Esophagus squamous epithelium (tissue), 5 donors: ENCODE measurements at regions not wholly inside any gene's neighbourhood (a gene's known extent, or its start where the extent isn't known, plus 50 kb on each side); places are given as distances from the start of the nearest gene placed in this dataset.

ENCODE experiments used
- DNase-seq: peaks from one replicate; lab custom pipeline; 2025; lab: John Stamatoyannopoulos, UW
- H3K27ac ChIP-seq, 4 donors: fragments of 200-600 bp; sonication (generic); one replicate each; pipeline ENCODE4 v1.5.1; 2016 to 2019; ENCODE audit warnings: mild to moderate bottlenecking in 1 of 4
- H3K27me3 ChIP-seq, 4 donors: fragments of 200-600 bp; sonication (generic); 1 replicate in 3 of 4; 2 replicates in 1 of 4; pipeline versions ENCODE4 v1.5.1 to v1.6.0; 2017 to 2021; ENCODE audit warnings: antibody characterized with exemption in 1 of 4
- H3K36me3 ChIP-seq, 3 donors: fragments of 200-600 bp; sonication (generic); one replicate each; pipeline ENCODE4 v1.5.1; 2016 to 2019
- H3K4me1 ChIP-seq, 3 donors: fragments of 200-600 bp; sonication (generic); one replicate each; pipeline ENCODE4 v1.5.1; 2017 to 2019
- H3K4me3 ChIP-seq, 4 donors: fragments of 200-600 bp; sonication (generic); 1 replicate in 3 of 4; 2 replicates in 1 of 4; pipeline ENCODE4 v1.5.1; 2016 to 2019; ENCODE audit warnings: mild to moderate bottlenecking in 2 of 4, moderate library complexity in 1 of 4
- H3K9me3 ChIP-seq, 3 donors: fragments of 200-600 bp; sonication (generic); one replicate each; pipeline ENCODE4 v1.5.1; 2016 to 2019
- POLR2A ChIP-seq, 4 donors: fragments of 450-650 bp; IDR thresholded peaks; one replicate each; pipeline ENCODE4 v1.6.1; 2017; ENCODE audit warnings: antibody characterized with exemption in 4 of 4, mild to moderate bottlenecking in 4 of 4, moderate library complexity in 3 of 4
- WGBS, 2 donors: methylation state at CpG; one replicate each; pipeline ENCODE4 v1.1.5; 2018; 5-methylcytosine and 5-hydroxymethylcytosine counted together
- intact Hi-C: fragments of 100-400 bp; cut with DNase I; formaldehyde crosslinking; loops from one replicate; pipeline ENCODE4 v1.15.0; 2022
- TF ChIP-seq, protein P1 (sequence below), 6 experiments: fragments of 450-650 bp in 4 of 6; fragments of 200-600 bp in 2 of 6; sonication (generic) in 2 of 6; IDR thresholded peaks; one replicate each; pipeline ENCODE4 v1.5.1; 2016 to 2019; ENCODE audit warnings: antibody characterized with exemption in 6 of 6, mild to moderate bottlenecking in 4 of 6, moderate library complexity in 4 of 6
- donor health status: DM: yes; HTN: yes; CAD: no.

- H3K36me3 ChIP-seq: no peaks in the 10 kb centered on the region
- H3K4me3 ChIP-seq: no peak overlapping the region
- no peaks in the 10 kb centered on the region for H3K4me1 ChIP-seq
- whole genome bisulfite sequencing, 2 donors: 63 to 79% methylated on average over 2 of the region's 2 CpGs
- no peak for DNase-seq
- no peak overlapping the region for H3K27ac ChIP-seq
- intact Hi-C loops: no loop called here
- peaks cover 0 to 10% (median 0%) of the 10 kb centered on the region in 3 donors for H3K9me3 ChIP-seq
- peaks cover 0 to 7% (median 0%) of the 10 kb centered on the region in 4 donors for H3K27me3 ChIP-seq
- no peak for TF ChIP-seq POLR2A (IDR thresholded peaks at IDR 0.05)
- TF ChIP-seq, protein P1, sequence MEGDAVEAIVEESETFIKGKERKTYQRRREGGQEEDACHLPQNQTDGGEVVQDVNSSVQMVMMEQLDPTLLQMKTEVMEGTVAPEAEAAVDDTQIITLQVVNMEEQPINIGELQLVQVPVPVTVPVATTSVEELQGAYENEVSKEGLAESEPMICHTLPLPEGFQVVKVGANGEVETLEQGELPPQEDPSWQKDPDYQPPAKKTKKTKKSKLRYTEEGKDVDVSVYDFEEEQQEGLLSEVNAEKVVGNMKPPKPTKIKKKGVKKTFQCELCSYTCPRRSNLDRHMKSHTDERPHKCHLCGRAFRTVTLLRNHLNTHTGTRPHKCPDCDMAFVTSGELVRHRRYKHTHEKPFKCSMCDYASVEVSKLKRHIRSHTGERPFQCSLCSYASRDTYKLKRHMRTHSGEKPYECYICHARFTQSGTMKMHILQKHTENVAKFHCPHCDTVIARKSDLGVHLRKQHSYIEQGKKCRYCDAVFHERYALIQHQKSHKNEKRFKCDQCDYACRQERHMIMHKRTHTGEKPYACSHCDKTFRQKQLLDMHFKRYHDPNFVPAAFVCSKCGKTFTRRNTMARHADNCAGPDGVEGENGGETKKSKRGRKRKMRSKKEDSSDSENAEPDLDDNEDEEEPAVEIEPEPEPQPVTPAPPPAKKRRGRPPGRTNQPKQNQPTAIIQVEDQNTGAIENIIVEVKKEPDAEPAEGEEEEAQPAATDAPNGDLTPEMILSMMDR (IDR thresholded peaks at IDR 0.05): no peak
Measured at GRCh38 chr3:30486368-30486767, 120.0 kb upstream of the TGFBR2 start.

DNA sequence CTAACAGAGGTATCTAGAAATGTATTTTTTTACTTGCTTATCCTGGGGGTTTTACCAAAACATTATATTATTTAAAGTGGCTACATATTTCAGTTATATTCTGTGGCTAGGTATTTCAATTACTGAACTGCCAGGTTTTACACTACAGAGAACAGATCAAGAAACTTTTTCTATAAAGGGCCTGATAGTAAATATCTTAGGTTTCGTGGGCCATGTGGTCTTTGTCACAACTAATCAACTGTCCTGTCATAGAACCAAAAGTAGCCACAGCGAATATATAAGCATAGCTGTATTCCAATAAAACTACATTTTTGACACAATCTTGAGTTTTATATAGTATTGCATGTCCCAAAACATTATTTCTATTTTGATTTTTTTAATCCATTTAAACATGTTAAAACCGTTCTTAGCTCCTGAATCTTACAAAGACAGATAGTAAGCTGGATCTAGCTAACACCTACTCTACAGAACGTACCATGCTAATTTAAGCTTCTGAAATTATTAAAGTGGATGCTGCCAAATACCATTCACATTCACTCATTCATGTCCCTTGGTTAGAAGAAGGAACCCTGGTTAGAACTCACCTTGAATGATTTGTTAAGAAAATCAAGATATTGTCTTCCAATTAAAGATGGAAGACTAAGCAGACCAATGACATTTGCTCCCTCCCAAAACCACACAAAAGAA, 118.2 kb upstream of the TGFBR2 start:
- DNase-seq: no peak
- peaks cover 0 to 10% (median 0%) of the 10 kb centered on the region in 3 donors for H3K9me3 ChIP-seq
- H3K4me3 ChIP-seq: no peak overlapping the region
- H3K4me1 ChIP-seq: peaks cover 0 to 1% (median 0%) of the 10 kb centered on the region in 3 donors
- 85 to 96% methylated on average over 4 of the region's 4 CpGs for WGBS, 2 donors
- intact Hi-C loops: no loop called here
- TF ChIP-seq, protein P1 (IDR thresholded peaks at IDR 0.05): no peak
- no peak for TF ChIP-seq POLR2A (IDR thresholded peaks at IDR 0.05)
- peaks cover 0 to 7% (median 0%) of the 10 kb centered on the region in 4 donors for H3K27me3 ChIP-seq
- no peak overlapping the region for H3K27ac ChIP-seq
- no peaks in the 10 kb centered on the region for H3K36me3 ChIP-seq

DNA sequence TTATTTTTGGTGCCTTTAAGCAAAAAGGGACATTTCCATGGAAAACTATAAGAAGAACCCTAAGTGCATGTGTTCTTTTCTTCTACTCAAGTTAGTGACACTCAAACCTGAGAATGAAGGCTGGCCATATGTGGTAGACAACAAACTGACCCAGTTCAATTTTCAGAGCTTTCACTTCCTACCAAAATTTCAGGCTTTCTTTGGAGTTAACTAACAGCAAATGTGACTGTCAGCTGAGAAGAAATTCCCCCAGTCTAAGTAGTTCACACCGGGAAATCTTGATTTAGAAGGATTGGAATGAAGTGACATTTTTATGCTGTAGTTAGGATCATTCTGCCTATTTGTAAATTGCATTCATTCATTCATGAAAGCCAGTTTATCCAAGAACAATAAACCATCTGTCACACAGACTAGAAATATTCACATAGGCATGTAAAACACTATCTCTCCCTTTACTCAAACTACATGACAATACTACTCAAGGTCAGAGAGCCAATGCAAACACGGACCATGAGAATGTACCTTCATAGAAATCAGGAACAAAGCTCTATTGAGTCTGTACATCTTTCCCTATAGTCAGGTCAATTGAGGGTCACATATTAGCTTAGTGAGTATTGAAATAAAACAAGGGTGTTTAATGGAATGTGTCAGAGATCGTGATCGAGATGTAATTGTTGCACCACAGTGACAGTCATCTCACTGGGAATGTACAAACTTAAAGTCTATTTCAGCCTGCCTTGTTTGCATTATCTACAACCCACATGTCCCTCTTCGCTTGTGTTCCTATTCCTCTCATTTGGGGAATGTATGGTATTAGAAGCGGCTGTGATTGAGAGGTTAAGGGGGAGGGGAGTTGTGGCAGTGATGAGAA, 113.8 kb upstream of the TGFBR2 start:
- TF ChIP-seq, protein P1 (IDR thresholded peaks at IDR 0.05): no peak
- TF ChIP-seq POLR2A (IDR thresholded peaks at IDR 0.05): no peak
- peaks cover 0 to 31% (median 23%) of the 10 kb centered on the region in 3 donors for H3K4me1 ChIP-seq
- DNase-seq: no peak
- no peaks in the 10 kb centered on the region for H3K36me3 ChIP-seq
- H3K4me3 ChIP-seq: no peak overlapping the region
- peak overlapping the region in 3 of 4 donors; percentile 3 to 82 (median 78) for H3K27ac ChIP-seq
- WGBS, 2 donors: 81 to 83% methylated on average over 6 of the region's 6 CpGs
- H3K27me3 ChIP-seq: peaks cover 0 to 4% (median 0%) of the 10 kb centered on the region in 4 donors
- H3K9me3 ChIP-seq: peaks cover 0 to 10% (median 0%) of the 10 kb centered on the region in 3 donors
- intact Hi-C loops: no loop called here

DNA sequence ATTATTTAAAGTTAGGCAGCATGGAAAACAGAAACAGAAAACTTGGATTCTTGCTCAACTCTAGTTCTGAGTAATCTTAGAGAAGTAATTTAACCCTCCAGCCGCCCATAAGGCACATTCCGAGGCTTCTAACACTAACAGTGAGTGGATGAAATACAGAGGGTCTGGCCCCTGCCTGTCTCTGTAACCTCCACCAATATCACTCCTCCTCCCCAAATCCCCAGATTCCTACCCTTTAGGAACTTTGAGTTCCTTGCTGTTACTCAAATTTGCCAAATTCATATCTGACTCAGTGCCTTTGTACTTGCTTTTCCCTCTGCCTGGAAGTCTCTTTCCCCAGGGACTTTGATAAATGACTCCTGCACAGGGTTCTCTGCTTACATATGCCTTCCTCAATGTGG, 112.5 kb upstream of the TGFBR2 start:
- DNase-seq: no peak
- 62 to 74% methylated on average over 2 of the region's 2 CpGs for WGBS, 2 donors
- Histone ChIP-seq H3K9me3 (peaks cover 0 to 3% (median 0%) of the 10 kb centered on the region in 3 donors), H3K4me1 (peaks cover 0 to 31% (median 23%) of the 10 kb centered on the region in 3 donors), H3K27me3 (peaks cover 0 to 3% (median 0%) of the 10 kb centered on the region in 4 donors), H3K27ac (peak overlapping the region in 3 of 4 donors; percentile 77 to 82 (median 78)), H3K36me3 (no peaks in the 10 kb centered on the region), H3K4me3 (no peak overlapping the region)
- intact Hi-C loops: no loop called here
- TF ChIP-seq, protein P1 (IDR thresholded peaks at IDR 0.05): no peak
- no peak for TF ChIP-seq POLR2A (IDR thresholded peaks at IDR 0.05)
